ENCODE measurements at regions not wholly inside any gene's neighbourhood (a gene's known extent, or its start where the extent isn't known, plus 50 kb on each side); places are given as distances from the start of the nearest gene placed in this dataset.

- no peak overlapping the region for H3K4me3 ChIP-seq (replicated peaks in 1 of 3; ENCODE audit: insufficient read depth in 1 of 3, low read depth in 2 of 3, low read length in 3 of 3)
- no peaks in the 10 kb centered on the region for H3K9me3 ChIP-seq (ENCODE audit: low read length)
- no peaks in the 10 kb centered on the region for H3K27me3 ChIP-seq (ENCODE audit: control insufficient read depth in 1 of 2, insufficient read depth in 2 of 2, low read length in 2 of 2)
- H3K4me2 ChIP-seq (ENCODE audit: low read depth, low read length) = no peak overlapping the region
- H3K36me3 ChIP-seq (replicated peaks in 1 of 2; ENCODE audit: control insufficient read depth in 1 of 2, insufficient read depth in 2 of 2, low read length in 2 of 2) = no peaks in the 10 kb centered on the region
- no TSS peak for BruUV-seq (replicated peaks)
- in situ Hi-C loops (cut with HindIII; ENCODE audit: extremely low pct_ligation_motif_present, low pct_unique_long_range_greater_than_20kb) (no loop called here), intact Hi-C loops (cut with micrococcal nuclease; ENCODE audit: unreplicated experiment) (no loop called here)
- no peak overlapping the region for H3K9ac ChIP-seq (ENCODE audit: insufficient read depth, low read depth, low read length)
- no peak for FAIRE-seq
- no peak overlapping the region for H3K27ac ChIP-seq (ENCODE audit: extremely low read length, insufficient read depth, low read length)
- TF ChIP-seq ZNF547 (CRISPR knock-in tag; IDR thresholded peaks at IDR 0.05) (no peak), NR2F1 (CRISPR knock-in tag; IDR thresholded peaks at IDR 0.05) (no peak), NKX3-1 (CRISPR knock-in tag; IDR thresholded peaks at IDR 0.05) (no peak), TBL1XR1 (IDR thresholded peaks at IDR 0.05; ENCODE audit: borderline replicate concordance, low read length, partially characterized antibody) (no peak), ZNF552 (CRISPR knock-in tag; IDR thresholded peaks at IDR 0.05; ENCODE audit: borderline replicate concordance) (no peak), ZNF296 (CRISPR knock-in tag; conservative IDR thresholded peaks at IDR 0.05) (no peak)
- no peak overlapping the region for H2AFZ ChIP-seq (ENCODE audit: low read length)
- no peaks in the 10 kb centered on the region for H3K4me1 ChIP-seq (ENCODE audit: insufficient read depth, low read length)
- POLR2A ChIA-PET = no interaction called here
- no peaks in the 10 kb centered on the region for H4K20me1 ChIP-seq (ENCODE audit: insufficient read depth, low read length)
- WGBS (ENCODE audit: low lambda C conversion rate) = 36% methylated on average over 1 of the region's 1 CpG
- CTCF ChIA-PET (ENCODE audit: low intra/inter-chr PET ratio, low total read pairs) = no interaction called here
- ATAC-seq = no peak
- DNase-seq (ENCODE audit: low spot score) = no peak
- H3K79me2 ChIP-seq (ENCODE audit: insufficient read depth, low read length) = no peaks in the 10 kb centered on the region
Measured at GRCh38 chr16:17802571-17802970, 331.8 kb upstream of the XYLT1 start.

DNA sequence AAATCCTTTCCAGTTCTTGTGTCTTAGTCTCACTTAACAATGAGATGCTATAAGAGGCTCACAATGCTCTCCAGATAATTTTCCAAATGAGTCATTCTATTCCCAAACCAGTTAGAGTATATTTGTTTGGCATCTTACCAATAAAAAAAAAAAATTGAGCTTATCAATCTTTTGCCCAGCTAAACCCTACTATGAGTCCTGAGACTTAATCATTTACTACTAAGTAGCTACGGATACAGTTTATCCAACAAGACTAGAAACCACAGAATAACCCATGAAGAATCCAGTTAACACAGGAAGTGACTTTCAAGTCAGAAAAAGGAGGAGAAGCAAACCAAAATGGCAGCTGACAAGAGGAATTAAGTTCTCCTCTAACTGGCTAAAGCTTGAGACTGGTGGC lies 330.3 kb upstream of the XYLT1 start:
- intact Hi-C loops (cut with micrococcal nuclease; ENCODE audit: unreplicated experiment) = no loop called here
- H3K9me3 ChIP-seq (ENCODE audit: low read length) = no peaks in the 10 kb centered on the region
- 2% methylated on average over 1 of the region's 1 CpG for WGBS (ENCODE audit: low lambda C conversion rate)
- BruUV-seq (replicated peaks) = no TSS peak
- no peak overlapping the region for H2AFZ ChIP-seq (ENCODE audit: low read length)
- DNase-seq (ENCODE audit: low spot score) (no peak), FAIRE-seq (no peak), ATAC-seq (no peak)
- no peaks in the 10 kb centered on the region for H3K79me2 ChIP-seq (ENCODE audit: insufficient read depth, low read length)
- in situ Hi-C loops (cut with HindIII; ENCODE audit: extremely low pct_ligation_motif_present, low pct_unique_long_range_greater_than_20kb) = no loop called here
- H3K4me1 ChIP-seq (ENCODE audit: insufficient read depth, low read length) = no peaks in the 10 kb centered on the region
- H3K4me2 ChIP-seq (ENCODE audit: low read depth, low read length) = no peak overlapping the region
- no peaks in the 10 kb centered on the region for H4K20me1 ChIP-seq (ENCODE audit: insufficient read depth, low read length)
- no peaks in the 10 kb centered on the region for H3K36me3 ChIP-seq (replicated peaks in 1 of 2; ENCODE audit: control insufficient read depth in 1 of 2, insufficient read depth in 2 of 2, low read length in 2 of 2)
- H3K27me3 ChIP-seq (ENCODE audit: control insufficient read depth in 1 of 2, insufficient read depth in 2 of 2, low read length in 2 of 2) = no peaks in the 10 kb centered on the region
- no peak overlapping the region for H3K4me3 ChIP-seq (replicated peaks in 1 of 3; ENCODE audit: insufficient read depth in 1 of 3, low read depth in 2 of 3, low read length in 3 of 3)
- H3K27ac ChIP-seq (ENCODE audit: extremely low read length, insufficient read depth, low read length) = no peak overlapping the region
- CTCF ChIA-PET (ENCODE audit: low intra/inter-chr PET ratio, low total read pairs) = no interaction called here
- no peak overlapping the region for H3K9ac ChIP-seq (ENCODE audit: insufficient read depth, low read depth, low read length)
- POLR2A ChIA-PET = no interaction called here
- TF ChIP-seq, protein P1, sequence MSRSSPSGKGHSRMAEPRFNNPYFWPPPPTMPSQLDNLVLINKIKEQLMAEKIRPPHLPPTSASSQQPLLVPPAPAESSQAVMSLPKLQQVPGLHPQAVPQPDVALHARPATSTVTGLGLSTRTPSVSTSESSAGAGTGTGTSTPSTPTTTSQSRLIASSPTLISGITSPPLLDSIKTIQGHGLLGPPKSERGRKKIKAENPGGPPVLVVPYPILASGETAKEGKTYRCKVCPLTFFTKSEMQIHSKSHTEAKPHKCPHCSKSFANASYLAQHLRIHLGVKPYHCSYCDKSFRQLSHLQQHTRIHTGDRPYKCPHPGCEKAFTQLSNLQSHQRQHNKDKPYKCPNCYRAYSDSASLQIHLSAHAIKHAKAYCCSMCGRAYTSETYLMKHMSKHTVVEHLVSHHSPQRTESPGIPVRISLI (CRISPR knock-in tag; IDR thresholded peaks at IDR 0.05; ENCODE audit: borderline replicate concordance) = no peak
- no peak for TF ChIP-seq IRF9 (CRISPR knock-in tag; IDR thresholded peaks at IDR 0.05; ENCODE audit: borderline replicate concordance)
- TF ChIP-seq, protein P2, sequence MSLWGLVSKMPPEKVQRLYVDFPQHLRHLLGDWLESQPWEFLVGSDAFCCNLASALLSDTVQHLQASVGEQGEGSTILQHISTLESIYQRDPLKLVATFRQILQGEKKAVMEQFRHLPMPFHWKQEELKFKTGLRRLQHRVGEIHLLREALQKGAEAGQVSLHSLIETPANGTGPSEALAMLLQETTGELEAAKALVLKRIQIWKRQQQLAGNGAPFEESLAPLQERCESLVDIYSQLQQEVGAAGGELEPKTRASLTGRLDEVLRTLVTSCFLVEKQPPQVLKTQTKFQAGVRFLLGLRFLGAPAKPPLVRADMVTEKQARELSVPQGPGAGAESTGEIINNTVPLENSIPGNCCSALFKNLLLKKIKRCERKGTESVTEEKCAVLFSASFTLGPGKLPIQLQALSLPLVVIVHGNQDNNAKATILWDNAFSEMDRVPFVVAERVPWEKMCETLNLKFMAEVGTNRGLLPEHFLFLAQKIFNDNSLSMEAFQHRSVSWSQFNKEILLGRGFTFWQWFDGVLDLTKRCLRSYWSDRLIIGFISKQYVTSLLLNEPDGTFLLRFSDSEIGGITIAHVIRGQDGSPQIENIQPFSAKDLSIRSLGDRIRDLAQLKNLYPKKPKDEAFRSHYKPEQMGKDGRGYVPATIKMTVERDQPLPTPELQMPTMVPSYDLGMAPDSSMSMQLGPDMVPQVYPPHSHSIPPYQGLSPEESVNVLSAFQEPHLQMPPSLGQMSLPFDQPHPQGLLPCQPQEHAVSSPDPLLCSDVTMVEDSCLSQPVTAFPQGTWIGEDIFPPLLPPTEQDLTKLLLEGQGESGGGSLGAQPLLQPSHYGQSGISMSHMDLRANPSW (CRISPR knock-in tag; IDR thresholded peaks at IDR 0.05; ENCODE audit: borderline replicate concordance) = no peak
- no peak for TF ChIP-seq ZNF143 (CRISPR knock-in tag; IDR thresholded peaks at IDR 0.05)
- TF ChIP-seq PHB2 (IDR thresholded peaks at IDR 0.05; ENCODE audit: partially characterized antibody) = no peak
- no peak for TF ChIP-seq NFIB (CRISPR knock-in tag; IDR thresholded peaks at IDR 0.05; ENCODE audit: borderline replicate concordance)
- no peak for TF ChIP-seq HOXA7 (CRISPR knock-in tag; IDR thresholded peaks at IDR 0.05)
- TF ChIP-seq MLLT10 (CRISPR knock-in tag; IDR thresholded peaks at IDR 0.05) = no peak
- TF ChIP-seq DR1 (CRISPR knock-in tag; IDR thresholded peaks at IDR 0.05) = no peak

All from HepG2 (cell line).